GM21367 (cell line): ENCODE measurements at regions not wholly inside any gene's neighbourhood (a gene's known extent, or its start where the extent isn't known, plus 50 kb on each side); places are given as distances from the start of the nearest gene placed in this dataset.
"Not testable (repeated sequence)": the region's sequence is repeated elsewhere in the genome, so short reads cannot be mapped to it uniquely, and the experiment has no call there.

Experiments
- ATAC-seq: cut with Tn5 transposase; IDR thresholded peaks from one replicate; pipeline ENCODE4 v1.9.1; 2021; ENCODE audit not compliant: unreplicated experiment

GRCh38 chr1:232422098-232422497 is 207.8 kb downstream of the SIPA1L2 start:
- no peak for ATAC-seq

GRCh38 chr1:232421143-232421796 is 208.7 kb downstream of the SIPA1L2 start:
- ATAC-seq, result no peak

GRCh38 chr1:232417636-232418248 is 212.2 kb downstream of the SIPA1L2 start:
- ATAC-seq, result no peak

DNA sequence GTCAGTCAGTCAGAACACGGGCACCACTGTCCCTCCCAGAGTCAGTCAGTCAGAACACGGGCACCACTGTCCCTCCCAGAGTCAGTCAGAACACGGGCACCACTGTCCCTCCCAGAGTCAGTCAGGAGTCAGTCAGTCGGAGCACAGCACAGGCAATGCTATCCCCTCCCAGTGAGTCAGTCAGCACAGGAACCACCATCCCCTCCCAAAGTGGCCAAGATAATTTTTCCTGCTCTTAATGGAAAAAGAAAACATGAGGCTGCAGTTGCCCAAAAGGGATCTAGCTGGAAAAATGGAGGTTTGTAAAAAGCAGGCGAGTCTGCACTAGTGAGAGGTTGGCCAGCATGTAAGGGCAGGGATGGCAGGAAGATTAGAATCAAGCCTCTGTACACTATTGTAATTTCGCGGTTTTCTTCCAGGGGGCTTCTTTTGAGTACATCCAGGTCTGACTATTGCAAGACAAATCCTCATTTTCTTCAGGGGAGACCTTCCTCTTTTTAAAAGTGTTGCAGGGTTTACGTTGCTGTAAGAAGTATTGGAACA is 213.8 kb downstream of the SIPA1L2 start:
- ATAC-seq, result no peak

- ATAC-seq, result not testable (repeated sequence)
These were observed 214.5 kb downstream of the SIPA1L2 start for GRCh38 chr1:232415481-232415880.

GRCh38 chr1:232414100-232414499 is 215.8 kb downstream of the SIPA1L2 start:
- no peak for ATAC-seq

DNA sequence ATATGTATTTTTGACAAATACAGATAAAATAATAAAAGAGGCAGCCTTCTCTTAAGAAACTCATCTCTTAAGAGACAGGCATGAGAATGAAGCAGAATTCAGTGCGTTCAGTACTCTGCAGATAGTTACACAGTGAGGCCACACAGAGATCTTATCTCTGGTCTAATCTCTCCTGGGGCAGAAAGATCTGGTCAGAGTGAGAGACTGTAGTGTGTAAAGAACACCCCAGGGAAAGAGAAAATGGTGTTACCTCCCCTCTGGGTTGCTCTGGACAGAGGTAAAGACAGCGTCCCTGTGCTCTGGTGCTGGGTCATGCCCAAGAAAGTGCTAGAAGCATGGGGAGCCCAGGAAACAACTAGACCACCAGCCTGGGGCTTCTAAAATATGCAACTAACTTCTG is 216.3 kb downstream of the SIPA1L2 start:
- no peak for ATAC-seq

- ATAC-seq, result no peak
These were observed 220.3 kb downstream of the SIPA1L2 start for GRCh38 chr1:232409584-232409983.

GRCh38 chr1:232407120-232407519 is 222.8 kb downstream of the SIPA1L2 start:
- ATAC-seq, result no peak

- ATAC-seq, result no peak
These were observed 224.2 kb downstream of the SIPA1L2 start for GRCh38 chr1:232405781-232406180.

DNA sequence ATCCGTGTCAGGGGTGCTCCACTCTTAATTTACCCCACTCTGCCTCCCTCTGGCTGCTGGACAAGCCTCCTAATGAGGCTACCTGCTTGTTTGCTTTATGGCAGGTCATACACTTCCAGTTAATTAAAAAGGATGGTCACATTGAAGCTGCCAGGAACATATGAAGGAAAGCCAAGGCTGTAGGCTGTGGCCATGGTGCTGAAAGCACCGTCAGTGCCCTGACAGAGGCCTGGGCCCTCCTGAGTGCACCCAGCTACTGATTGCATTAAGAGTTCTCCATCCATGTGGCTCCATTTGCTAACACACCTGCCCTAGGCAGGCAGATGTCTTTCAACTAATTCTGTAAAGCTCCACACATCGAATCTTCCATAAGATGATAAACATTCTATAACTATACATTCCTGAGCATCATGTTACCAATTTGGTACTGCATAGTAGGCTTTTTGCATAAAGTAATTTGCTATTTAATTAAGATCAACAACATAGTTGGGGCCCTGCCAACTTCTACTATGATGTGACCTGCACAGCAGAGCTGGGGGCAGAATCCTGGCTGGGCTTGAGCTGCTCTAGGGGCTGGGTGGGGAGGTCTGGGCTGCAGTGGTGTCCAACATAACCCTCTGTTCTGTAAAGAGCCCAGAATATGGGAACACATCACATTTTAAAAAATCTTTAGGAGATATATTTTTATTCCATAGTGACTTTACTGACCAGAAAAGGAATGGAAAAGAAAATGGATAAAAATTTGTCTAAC is 224.8 kb downstream of the SIPA1L2 start:
- no peak for ATAC-seq

DNA sequence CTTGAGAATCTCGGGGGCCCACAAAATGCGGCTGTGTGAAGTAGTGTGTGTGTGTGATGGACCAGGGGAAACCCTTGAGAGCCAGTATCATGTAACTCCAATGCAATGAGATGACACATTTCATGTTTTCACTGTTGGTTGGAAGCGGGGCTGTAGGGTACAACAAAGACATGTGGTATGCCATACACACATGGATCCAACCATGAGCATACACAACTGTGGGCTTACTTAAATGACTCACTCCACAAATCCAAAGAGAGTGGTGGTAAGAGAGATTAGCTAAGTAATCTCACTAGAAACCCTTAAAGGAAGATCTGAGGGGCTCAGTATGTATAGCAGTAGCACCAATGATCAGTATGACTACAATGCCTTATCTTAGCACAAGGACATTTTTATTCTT is 225.7 kb downstream of the SIPA1L2 start:
- no peak for ATAC-seq

DNA sequence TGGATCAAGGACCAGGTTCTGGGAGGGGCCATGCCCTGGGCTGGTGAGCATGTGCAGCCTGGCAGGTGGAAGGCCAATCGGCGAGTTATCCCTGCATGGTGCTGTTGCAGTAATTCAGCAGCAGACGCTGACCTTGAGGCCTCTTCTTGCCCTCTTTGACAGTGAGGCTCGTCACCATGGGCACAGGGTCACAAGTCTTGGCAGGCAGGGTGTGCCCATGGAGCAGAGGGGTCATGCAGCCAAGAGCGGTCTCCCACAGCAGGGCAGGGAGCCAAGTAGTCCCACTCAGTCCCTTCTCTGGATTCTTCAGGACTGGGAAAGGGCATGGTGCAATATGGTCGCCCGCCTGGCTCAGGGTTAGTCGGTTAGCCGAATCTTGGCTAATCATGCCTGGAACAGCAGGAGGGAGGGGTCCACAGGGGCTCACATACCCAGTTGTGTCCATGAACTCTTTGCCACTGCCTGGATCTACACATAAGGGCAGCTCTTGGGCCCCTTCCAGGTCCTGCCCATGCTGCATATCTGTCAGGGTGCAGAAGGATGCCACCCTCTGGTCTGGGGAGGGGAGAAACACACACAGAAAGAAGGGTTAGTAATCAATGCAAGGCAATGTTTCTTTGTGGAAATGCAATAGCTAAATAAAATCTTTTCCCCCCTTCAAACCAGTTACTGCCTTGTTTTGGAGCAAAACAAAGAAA is 226.8 kb downstream of the SIPA1L2 start:
- no peak for ATAC-seq

GRCh38 chr1:232398823-232399222 is 231.1 kb downstream of the SIPA1L2 start:
- ATAC-seq, result no peak

DNA sequence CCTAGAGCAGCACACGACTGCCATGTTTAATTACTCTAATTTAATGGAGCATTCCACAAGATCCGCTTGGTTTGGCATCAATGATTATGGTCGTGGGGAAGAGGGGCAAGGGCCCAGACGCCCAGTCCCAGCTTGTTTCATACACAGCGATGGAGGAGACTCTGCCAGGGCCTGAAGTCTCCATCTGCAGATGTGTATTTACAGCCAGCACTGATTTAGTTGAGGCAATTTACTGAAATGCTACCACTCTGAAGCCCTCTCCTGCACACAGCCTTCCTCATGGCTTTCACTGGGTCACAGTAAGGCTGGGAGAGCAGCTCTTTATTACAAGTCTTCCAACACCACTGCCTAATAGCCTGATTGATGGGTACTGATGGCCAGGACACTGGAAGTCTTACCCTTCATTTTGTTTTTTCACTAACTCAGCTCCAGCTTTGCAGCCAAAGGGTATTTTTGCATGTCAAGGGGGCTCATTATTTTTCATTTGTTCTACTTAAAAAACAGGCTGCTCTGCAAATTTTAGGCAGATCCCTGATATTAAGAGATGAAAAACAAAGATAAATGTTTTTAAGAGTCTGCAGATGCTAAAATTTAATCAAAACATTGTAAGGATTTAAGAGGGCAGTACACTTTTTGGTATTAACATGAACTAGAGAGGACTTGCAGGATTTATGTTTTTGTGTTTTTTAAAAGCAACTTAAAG is 236.3 kb downstream of the SIPA1L2 start:
- no peak for ATAC-seq

DNA sequence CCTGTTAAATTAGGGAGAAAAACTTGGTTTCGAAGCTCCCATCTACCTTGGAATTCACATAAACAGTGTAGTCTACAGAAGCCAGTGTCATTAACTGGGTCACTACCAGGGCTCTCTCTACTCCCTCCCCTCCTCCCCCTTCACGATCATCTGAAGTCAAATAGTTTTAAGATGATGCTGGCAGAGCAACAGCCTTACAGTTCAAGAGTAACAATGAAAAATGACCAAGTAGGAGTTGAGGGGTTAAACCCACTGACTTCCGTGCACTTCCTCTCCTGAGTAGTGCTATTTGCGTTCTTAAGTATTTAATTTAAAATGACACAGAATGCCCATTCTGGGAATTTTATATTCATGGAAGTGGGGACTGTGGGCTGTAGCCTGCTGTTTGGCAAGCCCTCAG is 236.9 kb downstream of the SIPA1L2 start:
- ATAC-seq, result no peak

GRCh38 chr1:232390590-232390989 is 239.3 kb downstream of the SIPA1L2 start:
- no peak for ATAC-seq

DNA sequence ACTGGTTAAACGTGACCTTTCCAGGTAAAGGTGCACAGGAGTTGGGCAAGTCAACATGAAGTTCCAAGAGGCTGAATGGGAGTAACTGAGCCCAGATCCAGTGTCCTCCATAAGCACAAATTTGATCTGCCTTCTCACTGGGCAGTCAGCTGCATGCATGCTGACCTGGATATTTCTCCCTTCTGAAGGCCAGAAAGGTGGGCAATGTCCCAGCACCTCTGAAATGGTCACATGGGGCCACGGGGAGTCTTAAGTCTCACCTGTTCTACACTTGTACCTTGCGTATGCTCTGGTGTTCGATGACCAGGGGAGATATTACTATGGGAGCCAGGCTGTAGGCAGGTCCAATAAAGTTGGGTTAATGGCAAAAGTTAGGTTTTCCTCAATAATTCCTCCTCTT is 240.2 kb downstream of the SIPA1L2 start:
- ATAC-seq, result no peak

GRCh38 chr1:232388363-232388762 is 241.6 kb downstream of the SIPA1L2 start:
- no peak for ATAC-seq

DNA sequence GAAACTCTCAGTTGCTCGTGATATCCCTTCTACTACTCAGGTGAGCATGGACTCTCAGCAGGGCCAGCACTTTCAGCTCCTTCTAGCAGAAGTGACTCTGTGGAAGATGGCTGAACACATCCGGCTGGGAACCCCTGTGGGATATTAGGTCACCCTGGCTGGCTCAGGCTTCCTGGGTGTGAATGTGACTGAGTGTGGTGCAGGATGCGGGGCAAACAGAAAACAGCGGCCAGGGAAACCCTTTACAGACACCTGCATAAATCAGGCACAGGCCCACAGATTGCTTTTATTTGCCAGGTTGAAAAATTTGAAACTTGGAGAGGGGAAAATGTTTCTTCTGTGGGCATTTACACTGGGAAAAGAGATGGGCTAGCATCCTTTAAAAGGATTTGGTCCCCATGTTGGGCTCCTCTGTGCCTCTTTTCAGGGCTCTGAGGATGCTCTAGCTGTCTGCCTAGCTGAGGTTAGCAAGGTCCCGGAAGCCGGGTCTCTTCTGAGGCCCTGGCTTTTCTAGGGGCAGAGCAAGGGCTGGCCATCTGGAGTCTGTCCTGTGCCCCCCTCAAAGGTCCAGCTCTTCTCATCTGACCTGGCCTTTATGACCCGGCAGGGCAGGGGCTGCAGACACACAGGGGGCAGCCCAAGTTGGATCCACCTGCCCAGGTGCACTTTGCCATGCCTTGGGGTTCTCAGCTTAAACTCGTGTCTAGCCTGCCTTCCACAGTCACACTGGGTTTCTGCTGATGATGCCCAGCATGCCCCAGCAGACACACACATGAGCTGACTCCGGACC is 243.0 kb downstream of the SIPA1L2 start:
- no peak for ATAC-seq
